Esophagus squamous epithelium (tissue), 4 donors: ENCODE measurements at regions not wholly inside any gene's neighbourhood (a gene's known extent, or its start where the extent isn't known, plus 50 kb on each side); places are given as distances from the start of the nearest gene placed in this dataset.
"Not testable (repeated sequence)": the region's sequence is repeated elsewhere in the genome, so short reads cannot be mapped to it uniquely, and the experiment has no call there.

Experiments used
- CTCF ChIP-seq, 6 experiments: fragments of 450-650 bp in 4 of 6; fragments of 200-600 bp in 2 of 6; sonication (generic) in 2 of 6; IDR thresholded peaks; one replicate each; pipeline ENCODE4 v1.5.1; 2016 to 2019; ENCODE audit warnings: antibody characterized with exemption in 6 of 6, mild to moderate bottlenecking in 4 of 6, moderate library complexity in 4 of 6
- POLR2A ChIP-seq, 4 donors: fragments of 450-650 bp; IDR thresholded peaks; one replicate each; pipeline ENCODE4 v1.6.1; 2017; ENCODE audit warnings: antibody characterized with exemption in 4 of 4, mild to moderate bottlenecking in 4 of 4, moderate library complexity in 3 of 4

- not testable (repeated sequence) for TF ChIP-seq CTCF, POLR2A (IDR thresholded peaks at IDR 0.05)
Observed at GRCh38 chr6:58171025-58171424, 853.6 kb downstream of the PRIM2 start.
